Kidney (tissue), 13 donors: ENCODE measurements at regions not wholly inside any gene's neighbourhood (a gene's known extent, or its start where the extent isn't known, plus 50 kb on each side); places are given as distances from the start of the nearest gene placed in this dataset.

Experiments
- DNase-seq, 5 donors: peaks; one replicate each; pipeline ENCODE4 v3.0.0-alpha.2; 2013 to 2020
- FAIRE-seq: peaks from 2 replicates; lab custom pipeline; 2012; peaks lifted over from hg19 to GRCh38; lab: Jason Lieb, UNC
- H3K27ac ChIP-seq, 2 donors: one replicate each; pipeline ENCODE4 v1.7.0; 2013; ENCODE audit warnings: low read depth in 2 of 2, low read length in 2 of 2, inconsistent platforms in 1 of 2
- H3K27me3 ChIP-seq: one replicate; pipeline ENCODE4 v1.7.1; 2013; ENCODE audit warnings: low read length, inconsistent platforms; ENCODE audit not compliant: control insufficient read depth, insufficient read depth
- H3K36me3 ChIP-seq, 3 donors: one replicate each; pipeline versions ENCODE4 v1.7.0 to v1.7.1; 2013; ENCODE audit warnings: low read length in 3 of 3, control low read depth in 1 of 3, inconsistent platforms in 1 of 3; ENCODE audit not compliant: insufficient read depth in 3 of 3, control insufficient read depth in 2 of 3
- H3K4me1 ChIP-seq, 3 donors: one replicate each; pipeline versions ENCODE4 v1.7.0 to v1.7.1; 2013; ENCODE audit warnings: low read length in 3 of 3, inconsistent platforms in 1 of 3, low read depth in 1 of 3; ENCODE audit not compliant: control insufficient read depth in 2 of 3, insufficient read depth in 2 of 3
- H3K4me3 ChIP-seq, 3 donors: one replicate each; pipeline versions ENCODE4 v1.7.0 to v1.8.1; 2013; ENCODE audit warnings: low read length in 3 of 3, control low read depth in 1 of 3, inconsistent platforms in 1 of 3
- H3K9ac ChIP-seq, 3 donors: one replicate each; pipeline versions ENCODE4 v1.7.0 to v1.7.1; 2013; ENCODE audit warnings: low read length in 3 of 3, control low read depth in 1 of 3, inconsistent platforms in 1 of 3
- H3K9me3 ChIP-seq, 3 donors: one replicate each; pipeline versions ENCODE4 v1.7.0 to v1.7.1; 2013; ENCODE audit warnings: low read length in 3 of 3, control low read depth in 1 of 3, inconsistent platforms in 1 of 3; ENCODE audit not compliant: control insufficient read depth in 2 of 3, insufficient read depth in 1 of 3
- CTCF ChIP-seq: IDR thresholded peaks from 3 replicates; pipeline ENCODE4 v1.5.1; 2012; ENCODE audit warnings: mild to moderate bottlenecking, moderate library complexity, borderline replicate concordance; ENCODE audit not compliant: insufficient read depth; ENCODE audit errors: extremely low read depth
- intact Hi-C: fragments of 100-400 bp; cut with DNase I; formaldehyde crosslinking; loops from one replicate; pipeline ENCODE4 v1.11.1; 2022
- donor health status: control.
- donor health status: control.
- donor health status: control.
- donor health status: control.
- donor health status: control.
- donor health status: DM: yes; HTN: yes; CAD: no.
- donor health status: Normal renal cell carcinoma (clear cell type).

- Histone ChIP-seq H3K9me3 (no peaks in the 10 kb centered on the region), H3K9ac (no peak overlapping the region), H3K36me3 (no peaks in the 10 kb centered on the region), H3K27ac (no peak overlapping the region), H3K27me3 (no peaks in the 10 kb centered on the region), H3K4me3 (no peak overlapping the region), H3K4me1 (no peaks in the 10 kb centered on the region)
- DNase-seq (no peak), FAIRE-seq (no peak)
- TF ChIP-seq CTCF, result no peak
- intact Hi-C loops, result no loop called here
These were observed 458.8 kb upstream of the NRXN1 start for GRCh38 chr2:51490576-51491234.

- H3K27ac ChIP-seq, result no peak overlapping the region
- H3K9ac ChIP-seq, result no peak overlapping the region
- no peak overlapping the region for H3K4me3 ChIP-seq
- no peaks in the 10 kb centered on the region for H3K9me3 ChIP-seq
- TF ChIP-seq CTCF, result no peak
- intact Hi-C loops, result no loop called here
- H3K36me3 ChIP-seq, result no peaks in the 10 kb centered on the region
- H3K27me3 ChIP-seq, result no peaks in the 10 kb centered on the region
- H3K4me1 ChIP-seq, result no peaks in the 10 kb centered on the region
- no peak for DNase-seq
- FAIRE-seq, result no peak
These were observed 452.7 kb upstream of the NRXN1 start for GRCh38 chr2:51484605-51485004.

GRCh38 chr2:51483720-51484119 is 451.8 kb upstream of the NRXN1 start:
- Histone ChIP-seq H3K36me3 (no peaks in the 10 kb centered on the region), H3K27ac (no peak overlapping the region), H3K4me1 (no peaks in the 10 kb centered on the region), H3K9me3 (no peaks in the 10 kb centered on the region), H3K9ac (no peak overlapping the region), H3K27me3 (no peaks in the 10 kb centered on the region), H3K4me3 (no peak overlapping the region)
- no peak for TF ChIP-seq CTCF
- FAIRE-seq, result no peak
- intact Hi-C loops, result no loop called here
- DNase-seq, result no peak

GRCh38 chr2:51472783-51473182 is 440.9 kb upstream of the NRXN1 start:
- no peak for TF ChIP-seq CTCF
- intact Hi-C loops, result no loop called here
- Histone ChIP-seq H3K4me1 (no peaks in the 10 kb centered on the region), H3K36me3 (no peaks in the 10 kb centered on the region), H3K27me3 (no peaks in the 10 kb centered on the region), H3K4me3 (no peak overlapping the region), H3K27ac (no peak overlapping the region), H3K9ac (no peak overlapping the region), H3K9me3 (no peaks in the 10 kb centered on the region)
- no peak for DNase-seq
- FAIRE-seq, result no peak
